GM23338 (cell line): ENCODE measurements at regions not wholly inside any gene's neighbourhood (a gene's known extent, or its start where the extent isn't known, plus 50 kb on each side); places are given as distances from the start of the nearest gene placed in this dataset.

Experiments used
- ATAC-seq: fragments of 200-7000 bp; cut with Tn5 transposase; 3 replicates; pipeline ENCODE4 v1.9.1; 2020
- DNase-seq: peaks from one replicate; pipeline ENCODE4 v3.0.0-alpha.2; 2015; ENCODE audit warnings: low spot score
- H2AFZ ChIP-seq: fragments of 200-600 bp; sonication (generic); 2 replicates; pipeline ENCODE4 v1.8.0; 2016; ENCODE audit warnings: antibody characterized with exemption, mild to moderate bottlenecking, moderate library complexity
- H3F3A ChIP-seq: fragments of 200-600 bp; sonication (generic); replicated peaks from 2 replicates; pipeline ENCODE4 v1.8.0; 2017; ENCODE audit warnings: antibody characterized with exemption, mixed run types, low read depth
- H3K27ac ChIP-seq: fragments of 200-600 bp; sonication (generic); 2 replicates; pipeline ENCODE4 v1.6.1; 2016; ENCODE audit warnings: low read depth
- H3K27me3 ChIP-seq: fragments of 200-600 bp; sonication (generic); 2 replicates; pipeline ENCODE4 v1.8.0; 2016; ENCODE audit warnings: mild to moderate bottlenecking, mixed run types, moderate library complexity; ENCODE audit not compliant: insufficient read depth
- H3K36me3 ChIP-seq: fragments of 200-600 bp; sonication (generic); 2 replicates; pipeline ENCODE4 v1.8.0; 2016; ENCODE audit warnings: mild to moderate bottlenecking; ENCODE audit not compliant: insufficient read depth
- H3K4me1 ChIP-seq: fragments of 200-600 bp; sonication (generic); 2 replicates; pipeline ENCODE4 v1.8.0; 2016; ENCODE audit warnings: mild to moderate bottlenecking, moderate library complexity; ENCODE audit not compliant: insufficient read depth
- H3K4me2 ChIP-seq: fragments of 200-600 bp; sonication (generic); 2 replicates; pipeline ENCODE4 v1.7.1; 2017; ENCODE audit warnings: mixed run types
- H3K4me3 ChIP-seq: fragments of 200-600 bp; sonication (generic); 2 replicates; pipeline ENCODE4 v1.6.1; 2016; ENCODE audit warnings: mixed run types
- H3K79me2 ChIP-seq: fragments of 200-600 bp; sonication (generic); replicated peaks from 2 replicates; pipeline ENCODE4 v1.8.0; 2017; ENCODE audit warnings: mild to moderate bottlenecking; ENCODE audit not compliant: insufficient read depth
- H3K9me2 ChIP-seq: fragments of 200-600 bp; sonication (generic); 2 replicates; pipeline ENCODE4 v1.8.0; 2017; ENCODE audit not compliant: insufficient read depth
- H4K20me1 ChIP-seq: fragments of 200-600 bp; sonication (generic); replicated peaks from 2 replicates; pipeline ENCODE4 v1.8.0; 2017; ENCODE audit warnings: mild to moderate bottlenecking; ENCODE audit not compliant: insufficient read depth
- H3K27ac Mint-ChIP-seq: 2 replicates; pipeline ENCODE4 v1.8.0; 2020; ENCODE audit warnings: inconsistent platforms, mild to moderate bottlenecking, moderate library complexity, mixed read lengths
- H3K27me3 Mint-ChIP-seq: 3 replicates; pipeline ENCODE4 v1.8.0; 2022; ENCODE audit warnings: low read depth, mild to moderate bottlenecking, moderate library complexity, mixed read lengths, inconsistent platforms; ENCODE audit not compliant: insufficient read depth, poor library complexity
- H3K36me3 Mint-ChIP-seq: 3 replicates; pipeline ENCODE4 v1.8.0; 2021; ENCODE audit warnings: low read depth, mild to moderate bottlenecking, inconsistent platforms, moderate library complexity, mixed read lengths
- H3K4me1 Mint-ChIP-seq: 3 replicates; pipeline ENCODE4 v1.8.0; 2020; ENCODE audit warnings: mild to moderate bottlenecking, inconsistent platforms, mixed read lengths
- H3K4me3 Mint-ChIP-seq: 3 replicates; pipeline ENCODE4 v1.8.0; 2021; ENCODE audit warnings: moderate library complexity, mild to moderate bottlenecking, inconsistent platforms, mixed read lengths
- H3K9me3 Mint-ChIP-seq: 3 replicates; pipeline ENCODE4 v1.8.0; 2020; ENCODE audit warnings: moderate library complexity, mild to moderate bottlenecking, inconsistent platforms, mixed read lengths
- EZH2phosphoT487 ChIP-seq: fragments of 200-600 bp; sonication (generic); IDR thresholded peaks from one replicate; pipeline ENCODE4 v1.8.1; 2018; ENCODE audit warnings: antibody characterized with exemption; ENCODE audit not compliant: unreplicated experiment
- NANOG ChIP-seq: IDR thresholded peaks from 2 replicates; pipeline ENCODE4 v1.6.1; 2016; ENCODE audit warnings: antibody characterized with exemption, borderline replicate concordance
- POLR2AphosphoS5 ChIP-seq: IDR thresholded peaks from 2 replicates; pipeline ENCODE4 v1.6.1; 2016; ENCODE audit warnings: antibody characterized with exemption, low read depth
- STAT1 ChIP-seq: IDR thresholded peaks from one replicate; pipeline ENCODE4 v1.6.1; 2016; ENCODE audit warnings: antibody characterized with exemption; ENCODE audit not compliant: unreplicated experiment
- ZNF114 ChIP-seq: fragments of 250-450 bp; sonication (Bioruptor Pico); IDR thresholded peaks from 2 replicates; pipeline ENCODE4 v1.5.0; 2020; ENCODE audit warnings: mild to moderate bottlenecking, moderate library complexity
- ZNF331 ChIP-seq: fragments of 250-450 bp; sonication (Bioruptor Pico); IDR thresholded peaks from 2 replicates; pipeline ENCODE4 v1.5.0; 2020; ENCODE audit warnings: low read depth, mild to moderate bottlenecking, moderate library complexity
- TF ChIP-seq, protein P1 (sequence below): IDR thresholded peaks from one replicate; pipeline ENCODE4 v1.6.1; 2018; ENCODE audit warnings: antibody characterized with exemption; ENCODE audit not compliant: unreplicated experiment
- TF ChIP-seq, protein P2 (sequence below): IDR thresholded peaks from 2 replicates; pipeline ENCODE4 v1.6.1; 2016; ENCODE audit warnings: antibody characterized with exemption
- TF ChIP-seq, protein P3 (sequence below): fragments of 250-450 bp; sonication (Bioruptor Pico); IDR thresholded peaks from 2 replicates; pipeline ENCODE4 v1.5.0; 2020; ENCODE audit warnings: mild to moderate bottlenecking, moderate library complexity
- TF ChIP-seq, protein P4 (sequence below), 2 experiments: fragments of 200-600 bp in 1 of 2; sonication (generic) in 1 of 2; conservative IDR thresholded peaks; 2 replicates each; pipeline versions ENCODE4 v1.5.1 to v1.6.1; 2016 to 2017; ENCODE audit warnings: antibody characterized with exemption in 2 of 2, low read depth in 2 of 2, mild to moderate bottlenecking in 2 of 2, moderate library complexity in 1 of 2

DNA sequence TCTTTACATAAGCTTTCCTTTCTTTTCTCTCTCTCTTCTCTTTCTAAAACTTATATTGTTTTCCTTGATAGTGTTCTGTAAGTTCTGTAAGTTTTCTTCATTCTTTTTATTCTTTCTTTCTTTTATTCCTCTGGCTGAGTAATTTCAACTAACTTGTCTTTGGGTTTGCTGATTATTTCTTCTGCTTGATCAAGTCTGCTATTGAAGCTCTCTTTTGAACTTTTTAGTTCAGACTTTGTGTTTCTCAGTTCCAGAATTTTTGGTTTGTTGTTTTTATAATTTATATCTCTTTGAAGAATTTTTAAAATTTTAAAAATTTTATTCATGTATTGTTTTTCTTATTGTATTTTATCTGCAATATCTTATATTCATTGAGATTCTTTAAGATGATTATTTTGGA is 795.8 kb upstream of the SALL3 start (continued):
- TF ChIP-seq, protein P1, sequence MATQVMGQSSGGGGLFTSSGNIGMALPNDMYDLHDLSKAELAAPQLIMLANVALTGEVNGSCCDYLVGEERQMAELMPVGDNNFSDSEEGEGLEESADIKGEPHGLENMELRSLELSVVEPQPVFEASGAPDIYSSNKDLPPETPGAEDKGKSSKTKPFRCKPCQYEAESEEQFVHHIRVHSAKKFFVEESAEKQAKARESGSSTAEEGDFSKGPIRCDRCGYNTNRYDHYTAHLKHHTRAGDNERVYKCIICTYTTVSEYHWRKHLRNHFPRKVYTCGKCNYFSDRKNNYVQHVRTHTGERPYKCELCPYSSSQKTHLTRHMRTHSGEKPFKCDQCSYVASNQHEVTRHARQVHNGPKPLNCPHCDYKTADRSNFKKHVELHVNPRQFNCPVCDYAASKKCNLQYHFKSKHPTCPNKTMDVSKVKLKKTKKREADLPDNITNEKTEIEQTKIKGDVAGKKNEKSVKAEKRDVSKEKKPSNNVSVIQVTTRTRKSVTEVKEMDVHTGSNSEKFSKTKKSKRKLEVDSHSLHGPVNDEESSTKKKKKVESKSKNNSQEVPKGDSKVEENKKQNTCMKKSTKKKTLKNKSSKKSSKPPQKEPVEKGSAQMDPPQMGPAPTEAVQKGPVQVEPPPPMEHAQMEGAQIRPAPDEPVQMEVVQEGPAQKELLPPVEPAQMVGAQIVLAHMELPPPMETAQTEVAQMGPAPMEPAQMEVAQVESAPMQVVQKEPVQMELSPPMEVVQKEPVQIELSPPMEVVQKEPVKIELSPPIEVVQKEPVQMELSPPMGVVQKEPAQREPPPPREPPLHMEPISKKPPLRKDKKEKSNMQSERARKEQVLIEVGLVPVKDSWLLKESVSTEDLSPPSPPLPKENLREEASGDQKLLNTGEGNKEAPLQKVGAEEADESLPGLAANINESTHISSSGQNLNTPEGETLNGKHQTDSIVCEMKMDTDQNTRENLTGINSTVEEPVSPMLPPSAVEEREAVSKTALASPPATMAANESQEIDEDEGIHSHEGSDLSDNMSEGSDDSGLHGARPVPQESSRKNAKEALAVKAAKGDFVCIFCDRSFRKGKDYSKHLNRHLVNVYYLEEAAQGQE: no peak
- TF ChIP-seq, protein P2, sequence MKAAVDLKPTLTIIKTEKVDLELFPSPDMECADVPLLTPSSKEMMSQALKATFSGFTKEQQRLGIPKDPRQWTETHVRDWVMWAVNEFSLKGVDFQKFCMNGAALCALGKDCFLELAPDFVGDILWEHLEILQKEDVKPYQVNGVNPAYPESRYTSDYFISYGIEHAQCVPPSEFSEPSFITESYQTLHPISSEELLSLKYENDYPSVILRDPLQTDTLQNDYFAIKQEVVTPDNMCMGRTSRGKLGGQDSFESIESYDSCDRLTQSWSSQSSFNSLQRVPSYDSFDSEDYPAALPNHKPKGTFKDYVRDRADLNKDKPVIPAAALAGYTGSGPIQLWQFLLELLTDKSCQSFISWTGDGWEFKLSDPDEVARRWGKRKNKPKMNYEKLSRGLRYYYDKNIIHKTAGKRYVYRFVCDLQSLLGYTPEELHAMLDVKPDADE: no peak

DNA sequence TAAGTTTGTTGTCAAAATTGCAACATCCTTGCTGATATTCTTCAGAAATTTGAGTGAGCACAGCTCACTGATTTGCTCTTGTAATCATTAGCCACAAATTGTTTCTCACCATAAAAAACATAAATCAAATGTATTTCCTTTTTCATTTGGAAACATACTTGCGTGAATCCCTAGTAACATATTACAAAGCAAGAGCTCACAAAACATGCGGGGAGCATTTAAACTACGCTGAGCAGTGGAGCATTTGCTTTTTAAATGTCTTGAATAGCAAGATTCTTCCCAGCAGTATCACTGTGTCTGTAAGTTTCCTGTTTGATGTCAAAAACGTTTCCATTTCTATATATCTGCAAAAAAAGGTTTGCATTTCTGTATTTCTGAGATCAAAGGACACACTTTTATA is 788.3 kb upstream of the SALL3 start:
- Histone ChIP-seq H3K27ac (no peak overlapping the region), H3K79me2 (no peaks in the 10 kb centered on the region), H3K36me3 (no peaks in the 10 kb centered on the region), H3F3A (no peaks in the 10 kb centered on the region), H3K4me1 (no peaks in the 10 kb centered on the region), H2AFZ (no peak overlapping the region), H3K9me2 (no peaks in the 10 kb centered on the region), H3K27me3 (no peaks in the 10 kb centered on the region), H3K4me3 (no peak overlapping the region), H3K4me2 (no peak overlapping the region), H4K20me1 (no peaks in the 10 kb centered on the region)
- Mint-ChIP-seq H3K4me1 (no peaks in the 10 kb centered on the region), H3K9me3 (peaks cover 88% of the 10 kb centered on the region), H3K27ac (no peak overlapping the region), H3K36me3 (peaks cover 38% of the 10 kb centered on the region), H3K4me3 (no peak overlapping the region), H3K27me3 (peaks cover 4% of the 10 kb centered on the region)
- ATAC-seq (no peak), DNase-seq (no peak)
- TF ChIP-seq NANOG (no peak), POLR2AphosphoS5 (no peak), STAT1 (no peak), ZNF114 (no peak), ZNF331 (CRISPR knock-in tag) (no peak), EZH2phosphoT487 (no peak)
- TF ChIP-seq, protein P3, sequence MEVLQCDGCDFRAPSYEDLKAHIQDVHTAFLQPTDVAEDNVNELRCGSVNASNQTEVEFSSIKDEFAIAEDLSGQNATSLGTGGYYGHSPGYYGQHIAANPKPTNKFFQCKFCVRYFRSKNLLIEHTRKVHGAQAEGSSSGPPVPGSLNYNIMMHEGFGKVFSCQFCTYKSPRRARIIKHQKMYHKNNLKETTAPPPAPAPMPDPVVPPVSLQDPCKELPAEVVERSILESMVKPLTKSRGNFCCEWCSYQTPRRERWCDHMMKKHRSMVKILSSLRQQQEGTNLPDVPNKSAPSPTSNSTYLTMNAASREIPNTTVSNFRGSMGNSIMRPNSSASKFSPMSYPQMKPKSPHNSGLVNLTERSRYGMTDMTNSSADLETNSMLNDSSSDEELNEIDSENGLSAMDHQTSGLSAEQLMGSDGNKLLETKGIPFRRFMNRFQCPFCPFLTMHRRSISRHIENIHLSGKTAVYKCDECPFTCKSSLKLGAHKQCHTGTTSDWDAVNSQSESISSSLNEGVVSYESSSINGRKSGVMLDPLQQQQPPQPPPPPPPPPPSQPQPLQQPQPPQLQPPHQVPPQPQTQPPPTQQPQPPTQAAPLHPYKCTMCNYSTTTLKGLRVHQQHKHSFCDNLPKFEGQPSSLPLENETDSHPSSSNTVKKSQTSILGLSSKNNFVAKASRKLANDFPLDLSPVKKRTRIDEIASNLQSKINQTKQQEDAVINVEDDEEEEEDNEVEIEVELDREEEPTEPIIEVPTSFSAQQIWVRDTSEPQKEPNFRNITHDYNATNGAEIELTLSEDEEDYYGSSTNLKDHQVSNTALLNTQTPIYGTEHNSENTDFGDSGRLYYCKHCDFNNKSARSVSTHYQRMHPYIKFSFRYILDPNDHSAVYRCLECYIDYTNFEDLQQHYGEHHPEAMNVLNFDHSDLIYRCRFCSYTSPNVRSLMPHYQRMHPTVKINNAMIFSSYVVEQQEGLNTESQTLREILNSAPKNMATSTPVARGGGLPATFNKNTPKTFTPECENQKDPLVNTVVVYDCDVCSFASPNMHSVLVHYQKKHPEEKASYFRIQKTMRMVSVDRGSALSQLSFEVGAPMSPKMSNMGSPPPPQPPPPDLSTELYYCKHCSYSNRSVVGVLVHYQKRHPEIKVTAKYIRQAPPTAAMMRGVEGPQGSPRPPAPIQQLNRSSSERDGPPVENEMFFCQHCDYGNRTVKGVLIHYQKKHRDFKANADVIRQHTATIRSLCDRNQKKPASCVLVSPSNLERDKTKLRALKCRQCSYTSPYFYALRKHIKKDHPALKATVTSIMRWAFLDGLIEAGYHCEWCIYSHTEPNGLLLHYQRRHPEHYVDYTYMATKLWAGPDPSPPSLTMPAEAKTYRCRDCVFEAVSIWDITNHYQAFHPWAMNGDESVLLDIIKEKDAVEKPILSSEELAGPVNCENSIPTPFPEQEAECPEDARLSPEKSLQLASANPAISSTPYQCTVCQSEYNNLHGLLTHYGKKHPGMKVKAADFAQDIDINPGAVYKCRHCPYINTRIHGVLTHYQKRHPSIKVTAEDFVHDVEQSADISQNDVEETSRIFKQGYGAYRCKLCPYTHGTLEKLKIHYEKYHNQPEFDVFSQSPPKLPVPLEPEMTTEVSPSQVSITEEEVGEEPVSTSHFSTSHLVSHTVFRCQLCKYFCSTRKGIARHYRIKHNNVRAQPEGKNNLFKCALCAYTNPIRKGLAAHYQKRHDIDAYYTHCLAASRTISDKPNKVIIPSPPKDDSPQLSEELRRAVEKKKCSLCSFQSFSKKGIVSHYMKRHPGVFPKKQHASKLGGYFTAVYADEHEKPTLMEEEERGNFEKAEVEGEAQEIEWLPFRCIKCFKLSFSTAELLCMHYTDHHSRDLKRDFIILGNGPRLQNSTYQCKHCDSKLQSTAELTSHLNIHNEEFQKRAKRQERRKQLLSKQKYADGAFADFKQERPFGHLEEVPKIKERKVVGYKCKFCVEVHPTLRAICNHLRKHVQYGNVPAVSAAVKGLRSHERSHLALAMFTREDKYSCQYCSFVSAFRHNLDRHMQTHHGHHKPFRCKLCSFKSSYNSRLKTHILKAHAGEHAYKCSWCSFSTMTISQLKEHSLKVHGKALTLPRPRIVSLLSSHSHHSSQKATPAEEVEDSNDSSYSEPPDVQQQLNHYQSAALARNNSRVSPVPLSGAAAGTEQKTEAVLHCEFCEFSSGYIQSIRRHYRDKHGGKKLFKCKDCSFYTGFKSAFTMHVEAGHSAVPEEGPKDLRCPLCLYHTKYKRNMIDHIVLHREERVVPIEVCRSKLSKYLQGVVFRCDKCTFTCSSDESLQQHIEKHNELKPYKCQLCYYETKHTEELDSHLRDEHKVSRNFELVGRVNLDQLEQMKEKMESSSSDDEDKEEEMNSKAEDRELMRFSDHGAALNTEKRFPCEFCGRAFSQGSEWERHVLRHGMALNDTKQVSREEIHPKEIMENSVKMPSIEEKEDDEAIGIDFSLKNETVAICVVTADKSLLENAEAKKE (CRISPR knock-in tag): no peak
- TF ChIP-seq, protein P4, sequence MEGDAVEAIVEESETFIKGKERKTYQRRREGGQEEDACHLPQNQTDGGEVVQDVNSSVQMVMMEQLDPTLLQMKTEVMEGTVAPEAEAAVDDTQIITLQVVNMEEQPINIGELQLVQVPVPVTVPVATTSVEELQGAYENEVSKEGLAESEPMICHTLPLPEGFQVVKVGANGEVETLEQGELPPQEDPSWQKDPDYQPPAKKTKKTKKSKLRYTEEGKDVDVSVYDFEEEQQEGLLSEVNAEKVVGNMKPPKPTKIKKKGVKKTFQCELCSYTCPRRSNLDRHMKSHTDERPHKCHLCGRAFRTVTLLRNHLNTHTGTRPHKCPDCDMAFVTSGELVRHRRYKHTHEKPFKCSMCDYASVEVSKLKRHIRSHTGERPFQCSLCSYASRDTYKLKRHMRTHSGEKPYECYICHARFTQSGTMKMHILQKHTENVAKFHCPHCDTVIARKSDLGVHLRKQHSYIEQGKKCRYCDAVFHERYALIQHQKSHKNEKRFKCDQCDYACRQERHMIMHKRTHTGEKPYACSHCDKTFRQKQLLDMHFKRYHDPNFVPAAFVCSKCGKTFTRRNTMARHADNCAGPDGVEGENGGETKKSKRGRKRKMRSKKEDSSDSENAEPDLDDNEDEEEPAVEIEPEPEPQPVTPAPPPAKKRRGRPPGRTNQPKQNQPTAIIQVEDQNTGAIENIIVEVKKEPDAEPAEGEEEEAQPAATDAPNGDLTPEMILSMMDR (conservative IDR thresholded peaks at IDR 0.05; ENCODE audit: low read depth in 2 of 2): no peak
